ENCODE measurements at regions not wholly inside any gene's neighbourhood (a gene's known extent, or its start where the extent isn't known, plus 50 kb on each side); places are given as distances from the start of the nearest gene placed in this dataset.

- H3K23ac ChIP-seq (ENCODE audit: insufficient read length) = no peak overlapping the region
- H3K27ac ChIP-seq (ENCODE audit: low read depth, low read length) = no peak overlapping the region
- FAIRE-seq = no peak
- no peak overlapping the region for H2BK20ac ChIP-seq (ENCODE audit: low read length)
- DNase-seq (ENCODE audit: low read depth in 1 of 2, low spot score in 2 of 2) = no peak
- TF ChIP-seq CREB1 (IDR thresholded peaks at IDR 0.05) (no peak), CHD1 (IDR thresholded peaks at IDR 0.05; ENCODE audit: low read depth, low read length) (no peak), TEAD4 (IDR thresholded peaks at IDR 0.05; ENCODE audit: low read depth, low read length) (no peak), CTBP2 (IDR thresholded peaks at IDR 0.05; ENCODE audit: borderline replicate concordance, insufficient read depth, insufficient read length, low read length) (no peak)
- no peak overlapping the region for H4K8ac ChIP-seq (ENCODE audit: extremely low read depth, insufficient read depth, low read length)
- H3K36me3 ChIP-seq (ENCODE audit: control insufficient read depth in 2 of 4, insufficient read depth in 4 of 4, low read length in 3 of 4) = no peaks in the 10 kb centered on the region
- no peak overlapping the region for H3K9ac ChIP-seq (replicated peaks in 1 of 4; ENCODE audit: extremely low read depth in 1 of 4, low read depth in 3 of 4, low read length in 3 of 4)
- H3K27me3 ChIP-seq (replicated peaks in 1 of 4; ENCODE audit: control insufficient read depth in 3 of 4, extremely low read depth in 1 of 4, insufficient read depth in 3 of 4, low read length in 3 of 4) = no peaks in the 10 kb centered on the region
- no peak overlapping the region for H2AFZ ChIP-seq (ENCODE audit: low read length)
- H3K9me3 ChIP-seq (ENCODE audit: insufficient read depth in 2 of 2, low read depth in 1 of 2, low read length in 1 of 2) = no peaks in the 10 kb centered on the region
- H4K5ac ChIP-seq (ENCODE audit: insufficient read length, low read depth, low read length) = no peak overlapping the region
- no peak overlapping the region for H3K56ac ChIP-seq (replicated peaks; ENCODE audit: insufficient read length, low read depth, low read length)
- 88% methylated on average over 1 of the region's 1 CpG; no CpG with 5 or more reads in 1 of the 2 experiments for WGBS, 2 experiments (ENCODE audit: extremely low coverage in 1 of 2, insufficient coverage in 1 of 2, insufficient read length in 1 of 2, insufficient replicate concordance in 2 of 2, low coverage in 1 of 2, low lambda C conversion rate in 2 of 2, missing lambda C conversion rate in 1 of 2)
- H3K18ac ChIP-seq (ENCODE audit: extremely low read depth, low read length) = no peak overlapping the region
- H3K4ac ChIP-seq (replicated peaks; ENCODE audit: insufficient read length, low read depth, low read length) = no peak overlapping the region
- POLR2A ChIA-PET (ENCODE audit: partially characterized antibody) = no interaction called here
- no peak overlapping the region for H2BK15ac ChIP-seq (ENCODE audit: low read length)
- H2BK120ac ChIP-seq (replicated peaks; ENCODE audit: low read depth, low read length) = no peak overlapping the region
- no peak overlapping the region for H2BK5ac ChIP-seq (ENCODE audit: low read depth, low read length)
- H3K4me2 ChIP-seq (ENCODE audit: insufficient read depth in 1 of 2, low read depth in 2 of 2, low read length in 2 of 2) = no peak overlapping the region
- no peak overlapping the region for H2BK12ac ChIP-seq (ENCODE audit: low read depth, low read length)
- H3K14ac ChIP-seq (ENCODE audit: insufficient read length) = no peak overlapping the region
- H2AK5ac ChIP-seq (ENCODE audit: low read depth, low read length) = no peak overlapping the region
- no peaks in the 10 kb centered on the region for H3K79me1 ChIP-seq (ENCODE audit: low read depth, low read length)
- H3K4me1 ChIP-seq (replicated peaks in 1 of 4; ENCODE audit: control insufficient read depth in 3 of 4, insufficient read depth in 4 of 4, low read length in 3 of 4) = no peaks in the 10 kb centered on the region
- H3K23me2 ChIP-seq (ENCODE audit: low read depth, low read length) = no peaks in the 10 kb centered on the region
- no peak overlapping the region for H3K4me3 ChIP-seq (ENCODE audit: extremely low read depth in 1 of 4, insufficient read depth in 2 of 4, low read depth in 3 of 4, low read length in 4 of 4)
- CTCF ChIA-PET (ENCODE audit: partially characterized antibody) = interaction anchor here (0.6 kb wide), 1 partner anchor 21 kb away, joined by 3 read pairs; no protein-coding TSS in a partner anchor
- no peak overlapping the region for H4K91ac ChIP-seq (replicated peaks; ENCODE audit: insufficient read length, low read length)
- H4K20me1 ChIP-seq (replicated peaks in 1 of 2; ENCODE audit: control insufficient read depth in 1 of 2, insufficient read depth in 2 of 2, low read length in 2 of 2) = no peaks in the 10 kb centered on the region
- no peaks in the 10 kb centered on the region for H3K79me2 ChIP-seq (ENCODE audit: control insufficient read depth in 1 of 2, insufficient read depth in 2 of 2, low read length in 2 of 2)
These were observed 1407.0 kb upstream of the CELF4 start for GRCh38 chr18:38972571-38972970.

All from H1 (cell line).